ENCODE measurements at regions not wholly inside any gene's neighbourhood (a gene's known extent, or its start where the extent isn't known, plus 50 kb on each side); places are given as distances from the start of the nearest gene placed in this dataset.

- TF ChIP-seq CTCF (IDR thresholded peaks at IDR 0.05 in 2 of 3, conservative IDR thresholded peaks at IDR 0.05 in 1 of 3; ENCODE audit: control insufficient read depth in 2 of 3, extremely low read depth in 1 of 3, insufficient read depth in 1 of 3, low read depth in 3 of 3, low read length in 3 of 3) (no peak), TBL1XR1 (IDR thresholded peaks at IDR 0.05; ENCODE audit: low read depth, low read length) (no peak), EZH2 (IDR thresholded peaks at IDR 0.05; ENCODE audit: borderline replicate concordance, control insufficient read depth, low read depth, low read length) (no peak), POLR2AphosphoS5 (IDR thresholded peaks at IDR 0.05; ENCODE audit: low read length) (no peak), EP300 (IDR thresholded peaks at IDR 0.05; ENCODE audit: borderline replicate concordance in 1 of 2, control insufficient read depth in 1 of 2, low read depth in 2 of 2, low read length in 2 of 2) (no peak), ATF2 (IDR thresholded peaks at IDR 0.05; ENCODE audit: low read length) (no peak), CREM (IDR thresholded peaks at IDR 0.05; ENCODE audit: low read depth) (no peak), POLR2A (IDR thresholded peaks at IDR 0.05; ENCODE audit: low read depth, low read length) (no peak), TAF1 (IDR thresholded peaks at IDR 0.05; ENCODE audit: borderline replicate concordance, low read depth, low read length) (no peak), YY1 (IDR thresholded peaks at IDR 0.05; ENCODE audit: low read depth, low read length) (no peak), HDGF (IDR thresholded peaks at IDR 0.05) (no peak), ATF3 (IDR thresholded peaks at IDR 0.05; ENCODE audit: borderline replicate concordance, extremely low read depth, low read depth, low read length) (no peak)
These were observed 400.2 kb upstream of the MYT1L start for GRCh38 chr2:2731101-2731815.

All from GM12878 (cell line).